MM.1S (cell line): ENCODE measurements at regions not wholly inside any gene's neighbourhood (a gene's known extent, or its start where the extent isn't known, plus 50 kb on each side); places are given as distances from the start of the nearest gene placed in this dataset.

Experiments
- CTCF ChIP-seq: fragments of 300-600 bp; sonication (generic); IDR thresholded peaks from 2 replicates; pipeline ENCODE4 v1.5.1; 2016; ENCODE audit warnings: antibody characterized with exemption, low read length, mixed read lengths
- EZH2 ChIP-seq: fragments of 300-600 bp; sonication (generic); optimal IDR thresholded peaks from 2 replicates; pipeline ENCODE3; 2017; ENCODE audit warnings: low read depth, mild to moderate bottlenecking, antibody characterized with exemption, low read length, mixed read lengths

GRCh38 chr5:57085306-57086081 lies 88.4 kb upstream of the GPBP1 start:
- TF ChIP-seq CTCF (no peak), EZH2 (no peak)
